Body of pancreas (tissue), 4 donors: ENCODE measurements at regions not wholly inside any gene's neighbourhood (a gene's known extent, or its start where the extent isn't known, plus 50 kb on each side); places are given as distances from the start of the nearest gene placed in this dataset.

Source experiments
- CTCF ChIP-seq, 7 experiments: fragments of 450-650 bp in 4 of 7; fragments of 200-600 bp in 3 of 7; sonication (generic) in 3 of 7; IDR thresholded peaks; one replicate each; pipeline ENCODE4 v1.5.1; 2016 to 2019; ENCODE audit warnings: antibody characterized with exemption in 7 of 7
- POLR2A ChIP-seq, 3 donors: fragments of 450-650 bp; IDR thresholded peaks; one replicate each; pipeline ENCODE4 v1.6.1; 2016; ENCODE audit warnings: antibody characterized with exemption in 3 of 3, mild to moderate bottlenecking in 2 of 3

DNA sequence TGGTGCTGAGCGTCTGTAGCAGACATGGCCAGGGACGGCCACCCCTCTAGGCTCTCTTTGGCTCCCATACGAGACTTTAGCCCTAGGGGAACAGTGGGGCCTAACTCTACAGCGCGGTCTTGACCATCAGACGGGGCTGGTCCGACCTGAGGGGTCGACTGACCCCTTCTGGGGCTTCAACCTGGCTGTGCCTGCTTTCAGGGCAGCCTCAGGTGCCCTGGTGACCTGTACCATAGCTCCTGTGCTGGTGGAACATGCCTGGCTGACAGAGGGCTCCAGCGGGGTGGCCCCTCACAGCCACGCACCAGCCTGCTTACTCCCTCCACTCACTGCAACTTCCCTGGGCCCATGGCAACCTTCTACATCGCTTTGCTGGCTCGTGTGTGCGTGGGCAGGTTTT is 423.4 kb upstream of the SEMA6A start:
- TF ChIP-seq CTCF (IDR thresholded peaks at IDR 0.05), result no peak
- TF ChIP-seq POLR2A (IDR thresholded peaks at IDR 0.05), result no peak
